ENCODE measurements at regions not wholly inside any gene's neighbourhood (a gene's known extent, or its start where the extent isn't known, plus 50 kb on each side); places are given as distances from the start of the nearest gene placed in this dataset.

DNA sequence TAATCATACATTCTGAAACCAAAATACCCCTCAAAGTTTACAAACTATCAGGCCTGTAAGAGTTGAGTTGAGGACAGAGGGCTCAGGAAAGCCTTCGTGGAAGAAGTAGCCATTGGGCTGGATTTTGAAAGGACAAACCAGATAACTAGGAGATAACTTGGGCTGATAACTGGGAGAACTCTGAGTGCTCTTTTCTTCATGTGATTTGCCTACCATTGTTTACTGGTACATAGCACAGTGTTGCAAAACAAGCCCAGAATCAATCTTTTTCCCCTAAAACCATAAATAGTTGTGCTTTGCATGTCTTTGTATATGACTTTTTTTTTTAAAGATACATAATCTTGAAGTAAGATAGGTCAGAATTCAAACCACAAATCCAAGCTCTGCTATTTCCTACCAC, 106.7 kb upstream of the ITGB1 start:
- Histone ChIP-seq H3K4me3 (ENCODE audit: control insufficient read depth in 2 of 3, extremely low read depth in 1 of 3, insufficient read depth in 2 of 3, low read depth in 1 of 3, low read length in 3 of 3) (no peak overlapping the region), H3K27me3 (ENCODE audit: control insufficient read depth, extremely low read depth, insufficient read depth, low read length) (no peaks in the 10 kb centered on the region), H3K27ac (ENCODE audit: control insufficient read depth, insufficient read depth, low read length) (no peak overlapping the region), H3K9me3 (ENCODE audit: control insufficient read depth, low read depth, low read length) (no peaks in the 10 kb centered on the region), H3K36me3 (ENCODE audit: control insufficient read depth in 2 of 2, extremely low read depth in 1 of 2, insufficient read depth in 2 of 2, low read length in 2 of 2) (no peaks in the 10 kb centered on the region), H4K20me1 (ENCODE audit: control insufficient read depth, extremely low read depth, insufficient read depth, low read length) (no peaks in the 10 kb centered on the region), H3K4me1 (ENCODE audit: control insufficient read depth, extremely low read depth, insufficient read depth, low read length) (no peaks in the 10 kb centered on the region), H3K9ac (ENCODE audit: control insufficient read depth, extremely low read depth, insufficient read depth, low read length) (no peak overlapping the region), H3K4me2 (ENCODE audit: control insufficient read depth, extremely low read depth, insufficient read depth, low read depth, low read length) (no peak overlapping the region), H3K9me1 (ENCODE audit: control insufficient read depth, extremely low read depth, insufficient read depth, low read length) (no peaks in the 10 kb centered on the region), H2AFZ (ENCODE audit: control insufficient read depth, low read length) (no peak overlapping the region), H3K79me2 (ENCODE audit: control insufficient read depth, insufficient read depth, low read length) (no peaks in the 10 kb centered on the region)
- no peak for FAIRE-seq
- TF ChIP-seq, protein P1, sequence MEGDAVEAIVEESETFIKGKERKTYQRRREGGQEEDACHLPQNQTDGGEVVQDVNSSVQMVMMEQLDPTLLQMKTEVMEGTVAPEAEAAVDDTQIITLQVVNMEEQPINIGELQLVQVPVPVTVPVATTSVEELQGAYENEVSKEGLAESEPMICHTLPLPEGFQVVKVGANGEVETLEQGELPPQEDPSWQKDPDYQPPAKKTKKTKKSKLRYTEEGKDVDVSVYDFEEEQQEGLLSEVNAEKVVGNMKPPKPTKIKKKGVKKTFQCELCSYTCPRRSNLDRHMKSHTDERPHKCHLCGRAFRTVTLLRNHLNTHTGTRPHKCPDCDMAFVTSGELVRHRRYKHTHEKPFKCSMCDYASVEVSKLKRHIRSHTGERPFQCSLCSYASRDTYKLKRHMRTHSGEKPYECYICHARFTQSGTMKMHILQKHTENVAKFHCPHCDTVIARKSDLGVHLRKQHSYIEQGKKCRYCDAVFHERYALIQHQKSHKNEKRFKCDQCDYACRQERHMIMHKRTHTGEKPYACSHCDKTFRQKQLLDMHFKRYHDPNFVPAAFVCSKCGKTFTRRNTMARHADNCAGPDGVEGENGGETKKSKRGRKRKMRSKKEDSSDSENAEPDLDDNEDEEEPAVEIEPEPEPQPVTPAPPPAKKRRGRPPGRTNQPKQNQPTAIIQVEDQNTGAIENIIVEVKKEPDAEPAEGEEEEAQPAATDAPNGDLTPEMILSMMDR (optimal IDR thresholded peaks at IDR 0.05 in 1 of 3, IDR thresholded peaks at IDR 0.05 in 1 of 3, conservative IDR thresholded peaks at IDR 0.05 in 1 of 3; ENCODE audit: extremely low read depth in 1 of 3, insufficient read depth in 2 of 3, low read length in 3 of 3) = no peak
- DNase-seq (ENCODE audit: low read depth, low spot score) = no peak
- dilution Hi-C loops (cut with MboI; ENCODE audit: extremely low pct_ligation_motif_present, low sequenced_read_pairs) = no loop called here

DNA sequence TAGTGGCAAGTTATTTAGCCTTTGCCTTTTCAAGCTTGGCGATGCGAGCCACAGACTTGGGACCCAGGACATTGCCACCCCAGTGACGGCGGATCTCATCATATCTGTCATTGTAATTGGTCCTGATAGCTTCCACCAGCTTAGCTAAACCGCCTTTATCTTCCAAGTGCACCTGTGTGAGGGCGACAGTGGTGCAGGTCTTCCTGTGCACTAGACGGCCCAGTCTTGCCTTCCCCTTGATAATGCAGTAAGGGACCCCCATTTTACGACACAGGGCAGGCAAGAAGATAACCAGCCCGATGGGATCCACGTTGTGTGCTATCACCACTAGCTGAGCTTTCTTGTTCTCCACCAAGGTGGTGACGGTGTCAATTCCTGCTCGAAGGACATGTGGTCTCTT, 99.6 kb upstream of the ITGB1 start:
- Histone ChIP-seq H3K4me2 (ENCODE audit: control insufficient read depth, extremely low read depth, insufficient read depth, low read depth, low read length) (no peak overlapping the region), H3K27me3 (ENCODE audit: control insufficient read depth, extremely low read depth, insufficient read depth, low read length) (no peaks in the 10 kb centered on the region), H3K9ac (ENCODE audit: control insufficient read depth, extremely low read depth, insufficient read depth, low read length) (no peak overlapping the region), H3K79me2 (ENCODE audit: control insufficient read depth, insufficient read depth, low read length) (no peaks in the 10 kb centered on the region), H3K4me3 (ENCODE audit: control insufficient read depth in 2 of 3, extremely low read depth in 1 of 3, insufficient read depth in 2 of 3, low read depth in 1 of 3, low read length in 3 of 3) (no peak overlapping the region), H3K9me3 (ENCODE audit: control insufficient read depth, low read depth, low read length) (no peaks in the 10 kb centered on the region), H3K36me3 (ENCODE audit: control insufficient read depth in 2 of 2, extremely low read depth in 1 of 2, insufficient read depth in 2 of 2, low read length in 2 of 2) (no peaks in the 10 kb centered on the region), H3K27ac (ENCODE audit: control insufficient read depth, insufficient read depth, low read length) (no peak overlapping the region), H3K4me1 (ENCODE audit: control insufficient read depth, extremely low read depth, insufficient read depth, low read length) (no peaks in the 10 kb centered on the region), H4K20me1 (ENCODE audit: control insufficient read depth, extremely low read depth, insufficient read depth, low read length) (no peaks in the 10 kb centered on the region), H3K9me1 (ENCODE audit: control insufficient read depth, extremely low read depth, insufficient read depth, low read length) (no peaks in the 10 kb centered on the region), H2AFZ (ENCODE audit: control insufficient read depth, low read length) (no peak overlapping the region)
- DNase-seq (ENCODE audit: low read depth, low spot score) (no peak), FAIRE-seq (no peak)
- dilution Hi-C loops (cut with MboI; ENCODE audit: extremely low pct_ligation_motif_present, low sequenced_read_pairs) = no loop called here
- no peak for TF ChIP-seq EZH2 (IDR thresholded peaks at IDR 0.05; ENCODE audit: low read length)
- TF ChIP-seq, protein P1 (optimal IDR thresholded peaks at IDR 0.05 in 1 of 3, IDR thresholded peaks at IDR 0.05 in 1 of 3, conservative IDR thresholded peaks at IDR 0.05 in 1 of 3; ENCODE audit: extremely low read depth in 1 of 3, insufficient read depth in 2 of 3, low read length in 3 of 3) = no peak
